GM12878 (cell line): ENCODE measurements at regions not wholly inside any gene's neighbourhood (a gene's known extent, or its start where the extent isn't known, plus 50 kb on each side); places are given as distances from the start of the nearest gene placed in this dataset.

ENCODE experiments used
- ATAC-seq: fragments of 200-7000 bp; cut with Tn5 transposase; 3 replicates; pipeline ENCODE4 v1.9.1; 2020; ENCODE audit warnings: mild to moderate bottlenecking, moderate library complexity
- BruUV-seq: library from RNA; stranded (reverse); fragments of 400-500 nt; replicated peaks from 2 replicates; lab custom pipeline; 2021; lab: Mats Ljungman, UMichigan
- CTCF ChIA-PET: fragments of 300-600 bp; sonication (Branson Sonifier 250); formaldehyde crosslinking; extraction: SDS; loops from one replicate; lab custom pipeline; 2021; ENCODE audit warnings: inconsistent platforms; lab: Yijun Ruan, JAX
- POLR2A ChIA-PET: fragments of 350-600 bp; formaldehyde crosslinking; extraction: SDS; loops from one replicate; lab custom pipeline; 2021; ENCODE audit warnings: inconsistent platforms; lab: Charles Lee
- RAD21 ChIA-PET: fragments of 300-600 bp; sonication (Branson Sonifier 250); formaldehyde crosslinking; loops from one replicate; lab custom pipeline; 2023; ENCODE audit warnings: antibody characterized with exemption; ENCODE audit not compliant: unreplicated experiment; lab: Charles Lee
- SMC1A ChIA-PET: fragments of 300-600 bp; sonication (Branson Sonifier 250); formaldehyde crosslinking; loops from one replicate; lab custom pipeline; 2023; ENCODE audit not compliant: unreplicated experiment, uncharacterized antibody; lab: Charles Lee
- DNase-seq: peaks from one replicate; pipeline ENCODE4 v3.0.0-alpha.2; 2011; ENCODE audit warnings: low read depth, low spot score
- FAIRE-seq: peaks from 3 replicates; lab custom pipeline; 2011; peaks lifted over from hg19 to GRCh38; lab: Jason Lieb, UNC
- H2AFZ ChIP-seq: 2 replicates; pipeline ENCODE4 v1.6.0; 2011; ENCODE audit warnings: low read depth, low read length, control low read depth; ENCODE audit not compliant: control insufficient read depth
- H3K27ac ChIP-seq: 2 replicates; pipeline ENCODE4 v1.5.1; 2011; ENCODE audit warnings: control low read depth; ENCODE audit not compliant: control insufficient read depth, insufficient read depth
- H3K27me3 ChIP-seq, 2 experiments: replicated peaks in 1 of 2; 2 replicates each; pipeline versions ENCODE4 v1.6.0 to v1.6.1; 2011; ENCODE audit warnings: low read length in 1 of 2; ENCODE audit not compliant: control insufficient read depth in 2 of 2, insufficient read depth in 2 of 2
- H3K36me3 ChIP-seq, 2 experiments: 2 replicates each; pipeline ENCODE4 v1.5.1; 2011; ENCODE audit warnings: low read length in 1 of 2; ENCODE audit not compliant: control insufficient read depth in 2 of 2, insufficient read depth in 2 of 2
- H3K4me1 ChIP-seq: 2 replicates; pipeline ENCODE4 v1.6.1; 2011; ENCODE audit warnings: mild to moderate bottlenecking, low read length, moderate library complexity, mixed read lengths; ENCODE audit not compliant: control insufficient read depth, insufficient read depth
- H3K4me2 ChIP-seq: 2 replicates; pipeline ENCODE4 v1.6.0; 2011; ENCODE audit warnings: control low read depth; ENCODE audit not compliant: control insufficient read depth, insufficient read depth
- H3K4me3 ChIP-seq: fragments of 200-600 bp; sonication (generic); 2 replicates; pipeline ENCODE4 v1.5.1; 2016
- H3K79me2 ChIP-seq: 2 replicates; pipeline ENCODE4 v1.6.0; 2011; ENCODE audit warnings: low read length; ENCODE audit not compliant: control insufficient read depth, insufficient read depth
- H3K9ac ChIP-seq: 2 replicates; pipeline ENCODE4 v1.8.0; 2011; ENCODE audit warnings: low read length, control low read depth, mixed read lengths; ENCODE audit not compliant: control insufficient read depth, insufficient read depth
- H3K9me3 ChIP-seq: replicated peaks from 3 replicates; pipeline ENCODE4 v1.5.1; 2011; ENCODE audit warnings: mild to moderate bottlenecking, low read length; ENCODE audit not compliant: control insufficient read depth, insufficient read depth
- H4K20me1 ChIP-seq: 2 replicates; pipeline ENCODE4 v1.6.0; 2011; ENCODE audit not compliant: control insufficient read depth, insufficient read depth
- FOS ChIP-seq: IDR thresholded peaks from 3 replicates; pipeline ENCODE4 v1.6.1; 2011; ENCODE audit warnings: borderline replicate concordance; ENCODE audit not compliant: insufficient read length; ENCODE audit errors: extremely low read depth
- HDAC2 ChIP-seq: fragments of 200-600 bp; sonication (generic); IDR thresholded peaks from 2 replicates; pipeline ENCODE4 v1.6.1; 2017
- HDAC6 ChIP-seq: fragments of 200-600 bp; sonication (generic); IDR thresholded peaks from one replicate; pipeline ENCODE4 v1.8.0; 2017; ENCODE audit warnings: antibody characterized with exemption; ENCODE audit not compliant: unreplicated experiment
- JUND ChIP-seq: IDR thresholded peaks from 2 replicates; pipeline ENCODE4 v1.6.1; 2012; ENCODE audit warnings: low read depth, mild to moderate bottlenecking, low read length, improper control_type of control experiment, moderate library complexity
- SMARCA5 ChIP-seq: fragments of 450-650 bp; IDR thresholded peaks from 2 replicates; pipeline ENCODE4 v1.6.1; 2017; ENCODE audit warnings: mild to moderate bottlenecking
- ZBTB11 ChIP-seq: fragments of 450-650 bp; formaldehyde crosslinking; IDR thresholded peaks from 2 replicates; pipeline ENCODE4 v1.5.0; 2022; ENCODE audit warnings: mild to moderate bottlenecking, missing genetic modification characterization
- ZNF622 ChIP-seq: fragments of 450-650 bp; IDR thresholded peaks from 2 replicates; pipeline ENCODE4 v1.6.1; 2017; ENCODE audit warnings: mild to moderate bottlenecking, inconsistent platforms
- WGBS: methylation state at CpG from one replicate; pipeline ENCODE4 v1.1.6; 2016; ENCODE audit warnings: low lambda C conversion rate; ENCODE audit not compliant: insufficient replicate concordance, insufficient coverage; ENCODE audit errors: missing lambda C conversion rate; 5-methylcytosine and 5-hydroxymethylcytosine counted together
- in situ Hi-C: fragments of 300-500 bp; cut with MboI; formaldehyde crosslinking; loops from 9 replicates; pipeline ENCODE4 v1.14.3; 2018; ENCODE audit warnings: mixed read lengths
- intact Hi-C: fragments of 100-400 bp; cut with micrococcal nuclease; formaldehyde crosslinking; loops from one replicate; pipeline ENCODE4 v1.14.2; 2022; ENCODE audit not compliant: unreplicated experiment

- no peak for FAIRE-seq
- Histone ChIP-seq H4K20me1 (no peaks in the 10 kb centered on the region), H3K4me2 (no peak overlapping the region), H3K9me3 (no peaks in the 10 kb centered on the region), H2AFZ (no peak overlapping the region), H3K27ac (no peak overlapping the region), H3K27me3 (no peaks in the 10 kb centered on the region), H3K4me3 (no peak overlapping the region), H3K9ac (no peak overlapping the region), H3K4me1 (no peaks in the 10 kb centered on the region), H3K79me2 (no peaks in the 10 kb centered on the region), H3K36me3 (no peaks in the 10 kb centered on the region)
- SMC1A ChIA-PET, result no interaction called here
- in situ Hi-C loops, result no loop called here
- RAD21 ChIA-PET, result no interaction called here
- no peak for DNase-seq
- ATAC-seq, result no peak
- no TSS peak for BruUV-seq
- CTCF ChIA-PET, result no interaction called here
- no peak for TF ChIP-seq FOS
- TF ChIP-seq SMARCA5, result no peak
- TF ChIP-seq HDAC2, result no peak
- no peak for TF ChIP-seq ZNF622
- TF ChIP-seq ZBTB11 (CRISPR knock-in tag), result no peak
- TF ChIP-seq HDAC6, result no peak
- no peak for TF ChIP-seq JUND
- POLR2A ChIA-PET, result no interaction called here
- intact Hi-C loops, result no loop called here
- 25% methylated on average over 2 of the region's 2 CpGs for WGBS
Measured at GRCh38 chr11:23953951-23954710, 542.7 kb upstream of the LUZP2 start.
